ENCODE measurements at regions not wholly inside any gene's neighbourhood (a gene's known extent, or its start where the extent isn't known, plus 50 kb on each side); places are given as distances from the start of the nearest gene placed in this dataset.

GRCh38 chr2:103860016-103860415, 993.9 kb upstream of the POU3F3 start:
- TF ChIP-seq ZNF24 (IDR thresholded peaks at IDR 0.05) (no peak), ZC3H4 (CRISPR knock-in tag; IDR thresholded peaks at IDR 0.05; ENCODE audit: borderline replicate concordance) (no peak), ZNF569 (CRISPR knock-in tag; IDR thresholded peaks at IDR 0.05; ENCODE audit: borderline replicate concordance) (no peak), CTCF (CRISPR knock-in tag; IDR thresholded peaks at IDR 0.05) (no peak), ZNF609 (CRISPR knock-in tag; IDR thresholded peaks at IDR 0.05; ENCODE audit: borderline replicate concordance) (no peak), SRY (CRISPR knock-in tag; IDR thresholded peaks at IDR 0.05) (no peak), CHCHD3 (CRISPR knock-in tag; IDR thresholded peaks at IDR 0.05) (no peak), ZSCAN29 (CRISPR knock-in tag; conservative IDR thresholded peaks at IDR 0.05) (no peak), ZSCAN30 (CRISPR knock-in tag; IDR thresholded peaks at IDR 0.05) (no peak), POLR2A (IDR thresholded peaks at IDR 0.05; ENCODE audit: insufficient read depth in 1 of 2, low read depth in 2 of 2, low read length in 2 of 2) (no peak), CEBPG (CRISPR knock-in tag; IDR thresholded peaks at IDR 0.05) (no peak)
- TF ChIP-seq, protein P1, sequence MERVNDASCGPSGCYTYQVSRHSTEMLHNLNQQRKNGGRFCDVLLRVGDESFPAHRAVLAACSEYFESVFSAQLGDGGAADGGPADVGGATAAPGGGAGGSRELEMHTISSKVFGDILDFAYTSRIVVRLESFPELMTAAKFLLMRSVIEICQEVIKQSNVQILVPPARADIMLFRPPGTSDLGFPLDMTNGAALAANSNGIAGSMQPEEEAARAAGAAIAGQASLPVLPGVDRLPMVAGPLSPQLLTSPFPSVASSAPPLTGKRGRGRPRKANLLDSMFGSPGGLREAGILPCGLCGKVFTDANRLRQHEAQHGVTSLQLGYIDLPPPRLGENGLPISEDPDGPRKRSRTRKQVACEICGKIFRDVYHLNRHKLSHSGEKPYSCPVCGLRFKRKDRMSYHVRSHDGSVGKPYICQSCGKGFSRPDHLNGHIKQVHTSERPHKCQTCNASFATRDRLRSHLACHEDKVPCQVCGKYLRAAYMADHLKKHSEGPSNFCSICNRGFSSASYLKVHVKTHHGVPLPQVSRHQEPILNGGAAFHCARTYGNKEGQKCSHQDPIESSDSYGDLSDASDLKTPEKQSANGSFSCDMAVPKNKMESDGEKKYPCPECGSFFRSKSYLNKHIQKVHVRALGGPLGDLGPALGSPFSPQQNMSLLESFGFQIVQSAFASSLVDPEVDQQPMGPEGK (CRISPR knock-in tag; IDR thresholded peaks at IDR 0.05) = no peak

All from HepG2 (cell line).